ENCODE measurements at regions not wholly inside any gene's neighbourhood (a gene's known extent, or its start where the extent isn't known, plus 50 kb on each side); places are given as distances from the start of the nearest gene placed in this dataset.
"Not testable (repeated sequence)": the region's sequence is repeated elsewhere in the genome, so short reads cannot be mapped to it uniquely, and the experiment has no call there.

DNA sequence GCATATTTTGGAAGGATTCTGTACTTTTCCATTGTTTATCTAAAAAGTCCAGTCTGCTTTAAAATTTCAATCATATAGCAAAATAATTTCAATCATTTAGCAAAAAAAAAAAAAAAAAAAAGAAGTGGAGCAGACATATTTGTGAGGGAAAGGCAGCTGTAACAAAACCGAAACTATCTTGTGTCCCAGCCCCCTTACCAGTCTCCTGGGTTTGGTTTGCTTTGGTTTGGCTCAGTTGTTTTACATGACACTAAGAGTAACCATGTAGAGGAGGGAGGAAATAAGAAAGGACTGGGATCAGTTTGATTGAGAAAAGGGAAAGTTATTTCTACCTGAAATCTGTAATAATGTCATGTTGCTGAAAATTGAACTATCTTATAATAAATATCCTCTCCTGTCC lies 158.8 kb upstream of the GADL1 start:
- no peak for DNase-seq

DNA sequence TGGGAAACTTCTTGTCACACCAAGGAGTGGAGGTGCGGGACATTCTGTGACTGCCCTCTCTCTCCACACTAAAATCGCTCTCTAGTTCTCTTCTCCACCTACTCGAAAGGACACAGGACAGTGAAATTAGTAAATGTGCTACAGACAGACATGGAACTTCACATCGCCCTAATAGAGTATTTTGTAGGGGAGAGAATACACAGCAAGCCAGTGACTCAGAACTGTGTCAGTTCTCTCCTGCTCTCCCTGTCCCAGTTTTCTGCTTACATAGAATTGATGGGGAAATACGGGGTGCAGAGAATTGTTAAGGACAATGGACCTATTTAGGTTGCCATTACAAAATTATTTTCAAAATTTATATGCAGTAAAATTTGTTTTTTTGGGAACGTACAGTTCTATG lies 159.6 kb upstream of the GADL1 start:
- DNase-seq = no peak

DNA sequence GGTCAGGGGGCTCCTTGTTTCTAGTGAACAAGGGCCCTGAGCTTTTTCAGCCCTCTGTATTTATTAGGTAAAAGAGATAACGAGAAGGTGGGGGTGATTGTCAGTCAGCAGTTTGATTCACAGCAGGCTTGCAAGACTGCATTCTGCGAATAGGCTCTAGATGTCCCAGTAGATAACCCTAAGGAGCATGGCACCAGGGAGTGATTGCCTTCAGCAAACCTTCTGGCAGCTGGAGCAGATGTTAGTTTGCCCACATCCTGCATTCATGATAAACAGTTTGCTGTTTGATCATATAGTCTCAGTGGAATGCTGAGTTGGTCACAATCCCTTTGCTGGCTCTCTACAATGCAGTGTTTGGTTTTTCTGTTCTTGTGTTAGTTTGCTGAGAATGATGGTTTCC lies 161.3 kb upstream of the GADL1 start:
- no peak for DNase-seq

DNA sequence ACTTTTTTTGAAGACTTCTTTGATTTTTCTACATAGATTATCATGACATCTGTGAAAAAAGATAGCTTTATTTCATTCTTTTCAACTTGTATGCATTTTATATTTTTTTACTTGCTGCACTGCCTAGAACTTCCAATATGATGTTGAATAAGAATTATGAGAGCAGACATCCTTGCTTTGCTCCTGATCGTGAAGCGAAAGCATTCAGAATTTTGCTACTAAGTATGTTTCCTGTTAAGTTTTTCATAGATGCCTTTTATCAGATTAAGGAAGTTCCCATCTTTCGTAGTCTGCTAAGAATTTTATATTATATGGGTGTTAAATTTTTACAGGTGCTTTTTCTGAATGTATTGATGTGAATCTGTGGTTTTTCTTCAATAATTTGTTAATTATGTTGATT lies 163.4 kb upstream of the GADL1 start:
- DNase-seq = no peak

DNA sequence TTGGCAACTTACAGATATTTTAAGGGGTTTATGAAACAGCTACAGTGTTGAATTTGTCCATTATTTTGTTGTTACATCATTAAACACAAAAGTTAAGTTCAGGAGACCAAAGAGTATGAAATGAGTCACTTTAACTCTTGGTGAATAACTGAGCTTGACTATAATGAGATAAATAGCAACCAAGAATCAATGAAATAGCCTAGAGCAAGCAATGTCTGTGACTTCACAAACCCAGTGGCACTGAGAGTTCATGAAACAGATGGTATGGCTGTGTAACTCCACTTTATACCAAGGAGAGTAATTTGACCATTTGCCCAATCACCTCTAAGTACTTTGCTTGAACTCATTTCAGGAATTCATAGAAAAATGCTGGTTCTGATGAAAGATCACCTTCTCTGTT lies 169.6 kb upstream of the GADL1 start:
- no peak for DNase-seq

DNA sequence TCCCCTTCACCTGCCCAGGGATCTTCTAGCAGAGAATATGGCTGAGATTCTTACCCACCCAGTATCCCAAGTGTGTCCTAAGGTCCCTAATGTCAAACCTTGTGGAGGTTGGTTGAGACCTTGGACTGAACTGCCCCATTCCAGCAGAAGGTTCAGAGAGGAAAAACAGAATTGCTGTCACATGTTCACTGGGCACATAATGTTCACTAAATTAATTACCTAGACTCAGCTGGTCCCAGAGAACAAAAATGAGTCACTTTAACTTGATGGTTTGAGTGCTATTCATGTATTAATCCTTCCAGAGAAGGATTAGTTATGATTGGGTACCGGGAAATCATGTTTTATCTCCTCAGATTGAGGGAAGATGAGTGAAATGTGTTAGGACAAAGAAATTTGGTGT lies 171.3 kb upstream of the GADL1 start:
- no peak for DNase-seq

DNA sequence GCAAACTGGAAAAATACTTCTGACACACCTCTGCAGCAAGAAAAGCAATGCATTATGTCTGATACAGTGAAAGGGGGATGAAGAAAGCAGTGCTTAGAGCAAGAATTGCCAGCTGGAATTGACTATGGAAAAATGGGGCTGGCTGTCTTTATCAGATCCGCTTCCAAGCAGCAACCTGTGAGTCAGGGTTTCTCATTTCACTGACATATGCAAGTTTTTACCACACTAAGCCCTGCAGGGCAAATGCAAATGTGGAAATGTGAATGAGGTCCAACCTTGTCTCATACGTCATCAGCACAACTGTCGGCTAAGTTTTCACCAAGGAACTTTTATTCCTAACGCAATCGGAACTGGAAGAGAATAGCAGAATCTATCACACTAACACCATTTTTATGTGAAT lies 172.5 kb upstream of the GADL1 start:
- DNase-seq = no peak

DNA sequence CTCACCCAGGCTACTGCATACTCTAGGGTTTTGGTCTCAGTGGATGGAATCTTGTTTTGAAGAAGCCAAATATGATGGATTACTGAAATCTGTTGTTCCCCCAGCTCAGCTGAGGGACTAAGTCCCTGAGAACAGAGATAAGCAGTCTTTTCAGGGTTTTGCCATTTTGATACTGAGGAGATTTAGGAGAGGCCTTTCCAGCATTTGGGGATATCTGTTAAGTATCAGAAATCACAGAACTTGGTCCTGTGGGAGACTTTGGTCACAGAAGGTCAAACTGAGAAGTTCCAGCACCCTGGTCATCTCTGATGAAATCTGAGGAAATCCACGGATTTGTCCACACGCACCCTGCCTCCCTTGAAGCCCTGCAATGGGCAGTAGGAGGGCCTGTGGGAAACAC lies 181.0 kb upstream of the GADL1 start:
- DNase-seq = no peak

DNA sequence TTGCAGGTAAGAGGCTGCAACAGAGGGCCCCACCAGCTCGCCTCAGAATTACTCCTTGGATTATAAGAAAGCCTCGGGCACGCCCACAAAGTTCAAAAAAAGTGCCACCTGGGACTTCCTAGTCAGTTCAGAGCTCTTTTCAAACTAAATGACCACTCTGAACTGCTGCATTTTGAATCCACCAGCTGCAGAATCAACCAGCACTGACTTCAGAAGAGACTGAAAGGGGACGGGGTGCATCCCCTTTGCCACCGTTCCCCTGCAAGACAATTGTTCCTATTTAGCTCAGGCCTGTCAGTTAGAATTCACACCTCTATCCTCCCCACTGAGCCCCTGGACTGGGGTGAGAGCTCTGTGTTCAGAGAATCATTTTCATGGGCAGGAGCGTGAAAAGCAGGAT lies 181.4 kb upstream of the GADL1 start:
- no peak for DNase-seq

DNA sequence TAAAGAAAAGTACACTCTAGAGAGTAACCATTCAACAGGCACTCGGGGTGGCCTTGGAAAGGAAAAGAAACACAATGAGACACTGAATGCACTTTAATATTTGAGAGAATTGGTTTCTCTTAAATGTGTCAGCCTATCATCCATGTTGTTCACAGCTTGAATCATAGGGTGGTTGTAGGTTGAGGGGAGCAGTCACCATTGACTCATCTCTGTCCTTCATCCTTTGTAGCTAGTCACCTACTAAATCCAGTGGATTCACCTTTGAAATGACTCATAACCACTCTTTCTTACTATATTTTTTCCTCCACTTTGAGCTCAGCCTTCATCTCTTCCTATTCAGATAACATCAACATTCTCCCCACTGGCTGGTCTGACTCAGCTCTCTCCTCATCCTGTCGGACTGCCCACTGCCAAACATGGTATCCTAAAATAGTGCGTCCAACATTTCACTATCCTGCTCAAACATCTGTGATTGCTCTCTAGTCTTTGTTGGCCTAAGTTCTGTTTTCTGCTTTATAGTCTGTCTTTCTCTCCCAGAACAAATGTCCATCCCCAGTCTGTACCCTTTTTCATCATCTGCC lies 182.7 kb upstream of the GADL1 start:
- DNase-seq = no peak

DNA sequence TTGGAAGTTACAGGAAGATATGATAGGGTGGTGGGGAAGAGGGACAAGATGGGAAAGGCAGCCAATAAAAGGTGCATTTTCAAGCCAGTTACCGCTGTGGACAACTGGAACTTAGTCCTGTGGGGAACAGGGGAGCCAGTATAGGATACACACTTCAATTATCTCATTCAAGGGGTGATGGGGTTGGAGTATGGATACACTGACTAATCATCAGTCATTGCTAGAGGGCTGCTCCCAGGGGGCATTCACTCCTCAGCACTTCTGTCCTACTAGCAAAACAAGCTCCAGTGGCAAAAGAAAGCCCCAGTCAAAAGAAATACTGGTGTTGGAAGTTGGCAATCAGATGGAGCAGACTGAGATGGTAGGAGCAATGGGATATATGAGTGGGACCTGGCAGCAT lies 183.4 kb upstream of the GADL1 start:
- no peak for DNase-seq

DNA sequence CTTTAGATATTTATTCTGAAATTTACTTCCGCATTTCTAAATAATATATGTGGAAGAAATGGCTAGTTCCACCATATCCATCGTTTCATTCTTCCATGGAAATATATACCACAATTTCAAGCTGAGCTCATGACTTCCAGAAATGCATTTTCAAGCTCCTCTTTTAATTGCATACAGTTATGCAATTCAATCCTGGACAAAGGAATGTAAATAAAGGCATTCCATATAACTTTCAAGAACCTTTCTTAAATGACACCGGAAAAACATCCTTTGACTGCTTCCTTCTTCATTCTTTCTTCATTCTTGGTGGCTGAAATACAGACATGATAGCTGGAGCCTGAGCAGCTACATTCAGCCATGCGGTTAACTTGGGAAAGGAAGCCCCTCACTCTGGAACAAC lies 185.2 kb upstream of the GADL1 start:
- no peak for DNase-seq

DNA sequence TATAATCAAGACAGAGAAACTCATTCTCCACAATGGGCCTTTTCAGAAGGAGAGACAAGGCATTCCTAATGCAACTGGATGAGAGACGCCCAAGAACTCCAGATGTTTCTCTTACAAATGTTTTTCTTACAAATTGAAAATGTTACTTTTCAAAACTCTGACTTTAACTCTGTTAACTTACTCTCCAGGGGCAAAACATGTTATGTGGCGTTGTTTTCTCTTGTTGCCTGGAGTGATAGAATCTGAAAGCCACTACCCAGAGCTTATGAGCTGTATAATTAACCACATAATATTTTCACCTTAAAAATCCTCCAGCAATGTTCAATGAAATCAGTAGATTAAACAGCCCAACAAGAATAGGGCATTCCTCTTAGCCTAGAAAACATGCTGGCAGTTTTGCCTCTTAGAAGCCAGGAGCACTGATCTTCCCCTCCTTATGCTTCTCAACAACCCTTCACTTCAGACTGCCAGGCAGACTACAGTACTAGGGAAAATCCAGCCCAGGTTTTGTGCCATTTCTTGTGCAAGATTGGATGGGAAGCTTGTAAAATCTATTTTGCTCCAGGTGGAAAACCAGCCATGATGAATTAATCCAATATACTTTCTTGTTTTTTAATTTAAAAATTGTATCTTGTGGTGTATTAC lies 186.7 kb upstream of the GADL1 start:
- no peak for DNase-seq

DNA sequence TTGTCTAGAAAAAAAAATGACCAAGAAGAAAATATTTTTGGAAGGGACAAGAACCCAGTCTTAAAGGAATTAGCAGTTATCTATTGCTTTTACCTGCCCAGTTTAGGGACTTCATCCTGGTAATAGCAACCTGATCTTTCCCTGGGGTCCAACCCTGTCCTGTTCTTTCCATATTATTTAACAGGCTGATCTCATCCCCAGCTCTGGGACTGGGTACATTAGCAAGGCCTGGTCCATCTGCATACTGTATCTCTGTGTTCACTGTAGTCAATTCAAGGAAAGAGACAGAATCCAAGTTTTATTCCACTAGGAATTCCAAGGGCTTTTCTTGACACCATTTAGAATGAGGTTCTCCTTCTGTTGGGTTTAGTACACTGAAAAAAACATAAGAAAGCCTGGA lies 191.7 kb upstream of the GADL1 start:
- no peak for DNase-seq

DNA sequence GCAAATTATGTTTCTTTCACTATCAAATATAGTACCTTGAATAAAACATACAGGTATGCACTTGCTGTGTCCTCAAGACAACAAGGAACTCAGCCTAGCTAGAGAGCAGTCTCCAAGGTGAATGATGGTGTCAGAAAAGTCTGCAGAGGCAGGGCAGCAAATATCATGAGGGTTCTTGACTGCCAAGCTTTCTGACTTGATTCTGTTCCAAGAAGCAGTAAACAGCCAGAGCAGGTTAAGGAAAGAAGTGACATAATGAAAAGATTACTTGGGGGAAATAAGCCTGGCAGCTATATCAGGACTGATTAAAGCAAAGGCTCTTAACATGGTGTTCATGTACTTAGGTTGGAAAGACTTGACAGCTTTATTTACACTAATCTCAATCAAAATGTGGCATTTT lies 192.2 kb upstream of the GADL1 start:
- no peak for DNase-seq

DNA sequence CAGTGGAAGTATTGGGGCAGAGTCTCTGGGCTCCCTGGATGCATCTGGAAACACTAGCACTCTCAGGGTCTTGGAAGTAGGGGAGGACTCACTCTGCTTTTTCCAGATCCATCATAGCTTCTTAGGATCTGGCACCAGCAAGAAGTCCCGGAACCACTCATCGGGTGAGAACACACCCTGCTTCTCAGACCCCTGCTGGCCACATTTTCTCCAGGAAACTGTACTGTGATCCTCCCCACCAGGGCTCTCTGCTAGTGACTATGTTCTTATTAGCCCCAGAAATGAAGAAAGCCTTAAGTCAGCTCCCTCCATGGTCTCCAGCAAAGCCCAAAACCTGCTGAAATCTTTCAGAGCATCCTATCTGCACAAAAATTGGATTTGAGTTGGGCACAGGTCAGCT lies 197.3 kb upstream of the GADL1 start:
- DNase-seq = no peak

DNA sequence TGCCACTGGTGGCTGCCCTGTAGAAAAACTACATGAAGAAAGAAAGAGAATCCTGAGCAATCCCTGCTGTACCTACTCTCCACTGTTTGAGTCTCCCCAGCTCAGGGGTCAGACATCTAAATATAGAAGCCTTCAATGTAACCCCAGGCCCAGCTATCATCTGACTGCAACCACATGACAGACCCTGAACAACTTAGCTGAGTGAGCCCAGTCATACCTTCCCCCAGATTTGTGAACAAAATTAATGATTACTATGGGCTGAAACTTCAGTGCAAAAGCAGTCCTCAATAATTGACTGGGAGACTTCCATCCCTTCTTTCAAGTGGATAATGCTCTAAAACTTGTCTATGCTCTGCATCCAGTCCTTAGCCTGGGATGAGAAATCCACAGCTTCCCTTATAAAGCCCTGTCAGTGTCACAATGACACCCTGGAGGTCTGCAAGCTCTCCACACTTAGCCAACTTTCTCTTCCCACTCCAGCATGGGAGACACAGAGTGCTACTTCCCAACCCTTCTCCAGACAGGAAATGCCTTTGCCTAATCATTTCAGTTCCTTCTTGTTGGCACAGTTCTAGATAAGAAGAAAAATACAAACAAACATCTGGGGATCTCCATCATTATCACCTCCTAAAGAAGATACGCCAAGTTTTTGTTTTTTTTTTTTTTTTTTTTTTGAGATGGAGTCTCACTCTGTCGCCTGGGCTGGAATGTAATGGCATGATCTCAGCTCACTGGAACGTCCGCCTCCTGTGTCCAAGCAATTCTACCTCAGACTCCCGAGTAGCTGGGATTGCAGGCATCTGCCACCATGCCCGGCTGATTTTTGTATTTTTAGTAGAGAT lies 198.5 kb upstream of the GADL1 start:
- no peak for DNase-seq

DNA sequence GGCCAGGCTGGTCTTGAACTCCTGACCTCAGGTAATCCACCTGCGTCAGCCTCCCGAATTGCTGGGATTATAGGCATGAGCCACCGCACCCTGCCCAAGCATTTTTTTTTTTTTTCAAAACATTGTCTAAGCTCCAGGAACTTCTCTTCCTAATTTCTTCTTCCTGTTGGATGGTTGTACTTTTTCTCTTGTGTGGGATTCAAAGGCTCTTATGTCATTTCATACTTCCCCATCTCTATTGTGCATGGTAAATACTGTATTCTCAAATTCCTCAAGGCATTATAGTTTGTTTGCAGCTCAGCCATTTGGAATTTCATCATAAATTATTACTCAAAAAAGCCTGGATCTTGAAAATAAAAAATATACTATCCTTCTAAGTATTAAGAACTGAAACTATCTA lies 199.1 kb upstream of the GADL1 start:
- no peak for DNase-seq

DNA sequence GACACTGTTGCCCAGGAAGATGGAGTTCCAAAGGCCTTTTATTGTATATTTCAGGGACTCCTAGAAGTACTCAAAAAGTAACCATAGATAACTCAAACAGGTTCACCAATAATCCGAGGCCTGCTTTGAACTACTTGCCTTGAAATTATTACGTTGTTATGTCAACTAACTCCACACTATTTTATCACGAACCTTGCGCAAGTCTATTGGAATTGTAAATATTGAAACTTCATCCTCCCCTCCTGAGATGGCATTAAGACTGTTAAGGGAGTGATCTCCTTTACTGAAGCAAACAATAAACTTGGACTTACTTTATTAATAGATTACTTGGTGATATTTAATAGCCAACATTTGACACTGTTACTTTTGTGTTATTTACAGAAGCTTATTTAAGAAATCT lies 199.6 kb upstream of the GADL1 start:
- no peak for DNase-seq

DNA sequence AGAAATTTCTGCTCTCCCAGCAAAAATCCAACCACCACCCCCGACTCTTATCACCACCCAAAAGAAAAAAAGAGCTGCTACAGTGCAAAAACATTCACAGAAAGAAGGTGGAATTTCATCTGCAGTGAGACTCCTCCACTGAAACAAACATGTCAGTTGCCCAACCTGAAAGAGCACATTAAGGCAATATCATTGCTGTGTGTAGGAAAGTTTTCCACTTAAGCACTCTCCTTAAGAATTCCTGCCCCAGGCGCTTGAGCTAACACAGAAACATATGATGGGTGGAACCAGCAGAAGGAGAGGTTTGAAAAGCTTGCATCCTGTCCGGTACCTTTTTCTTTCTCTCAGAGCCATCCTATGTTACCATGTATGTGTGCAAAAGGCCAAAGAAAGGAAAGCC lies 200.8 kb upstream of the GADL1 start:
- no peak for DNase-seq

DNA sequence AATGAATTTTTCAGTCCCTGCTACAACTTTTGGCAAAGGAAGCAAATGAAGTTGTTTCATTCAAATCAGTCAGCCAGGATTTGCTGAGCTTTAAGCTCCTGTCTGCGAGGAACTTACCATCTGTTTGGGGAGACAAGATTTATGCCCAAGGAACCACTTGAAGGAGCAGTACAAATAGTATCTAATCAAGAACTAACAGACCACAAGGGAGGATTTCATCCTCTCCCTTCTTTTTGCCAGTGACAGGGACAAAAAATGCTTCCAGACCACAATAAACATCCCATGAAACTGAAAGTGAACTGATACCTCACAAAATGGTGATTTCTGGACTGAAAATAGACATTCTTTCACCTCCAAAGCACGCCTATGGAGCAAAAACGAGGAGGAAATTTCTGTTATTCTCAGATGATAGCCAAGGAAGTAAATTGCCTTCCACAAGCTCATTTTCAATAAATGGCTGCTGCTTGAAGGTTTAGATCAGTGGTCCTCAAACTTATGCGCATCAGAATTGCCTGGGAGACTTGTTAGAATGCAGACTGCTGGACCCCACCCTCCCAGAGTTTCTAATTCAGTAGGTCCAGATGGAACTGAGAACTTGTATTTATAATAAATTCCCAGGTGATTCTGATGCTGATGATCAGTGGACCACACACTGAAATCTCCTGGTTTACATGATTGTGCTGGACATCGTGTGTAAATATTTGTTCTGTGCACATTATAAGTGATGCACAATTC lies 202.4 kb upstream of the GADL1 start:
- no peak for DNase-seq

DNA sequence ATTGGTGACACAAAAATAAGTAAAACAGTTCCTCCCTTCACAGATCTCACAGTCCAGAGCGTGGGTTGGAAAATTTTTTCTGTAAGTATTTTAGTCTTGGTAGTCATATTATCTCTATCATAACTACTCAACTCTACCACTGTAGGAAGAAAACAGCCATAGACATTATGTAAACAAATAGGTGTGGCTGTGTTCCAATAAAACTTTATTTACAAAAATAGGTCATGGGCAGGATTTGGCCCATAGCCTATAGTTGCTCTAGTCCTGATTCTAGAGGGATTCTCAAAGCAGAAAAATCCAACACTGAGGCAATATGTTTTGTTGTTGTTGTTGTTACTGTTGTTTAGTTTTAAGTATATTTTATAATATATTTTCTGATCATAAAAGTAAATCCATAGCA lies 206.1 kb upstream of the GADL1 start:
- DNase-seq = no peak

DNA sequence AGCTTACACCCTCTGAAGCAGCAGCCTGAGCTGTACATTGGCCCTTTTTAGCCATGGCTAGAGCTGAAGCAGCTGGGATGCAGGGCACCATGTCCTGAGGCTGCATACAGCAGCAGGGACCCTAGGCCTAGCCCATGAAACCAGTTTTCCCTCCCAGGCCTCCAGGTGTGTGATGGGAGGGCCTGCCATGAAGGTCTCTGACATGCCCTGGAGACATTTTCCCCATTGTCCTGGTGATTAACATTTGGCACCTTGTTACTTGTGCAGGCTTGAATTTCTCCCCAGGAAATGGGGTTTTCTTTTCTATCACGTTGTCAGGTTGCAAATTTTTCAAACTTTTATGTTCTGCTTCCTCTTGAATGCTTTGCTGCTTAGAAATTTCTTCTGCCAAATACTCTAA lies 206.8 kb upstream of the GADL1 start:
- not testable (repeated sequence) for DNase-seq

Measured in activated CD4-positive, alpha-beta T cell treated with anti-CD3 and anti-CD28 coated beads, Interleukin-2, amount 50 U/mL, for 1 hour (primary cell).